ENCODE measurements at regions not wholly inside any gene's neighbourhood (a gene's known extent, or its start where the extent isn't known, plus 50 kb on each side); places are given as distances from the start of the nearest gene placed in this dataset.
A peak's percentile ranks its signal among the peaks of the same experiment; 100 is the strongest.

GRCh38 chr9:129253803-129254381 is 75.8 kb upstream of the IER5L start:
- DNase-seq (ENCODE audit: low spot score) (no peak), ATAC-seq (ENCODE audit: low FRiP score) (no peak)
- TF ChIP-seq, protein P1, sequence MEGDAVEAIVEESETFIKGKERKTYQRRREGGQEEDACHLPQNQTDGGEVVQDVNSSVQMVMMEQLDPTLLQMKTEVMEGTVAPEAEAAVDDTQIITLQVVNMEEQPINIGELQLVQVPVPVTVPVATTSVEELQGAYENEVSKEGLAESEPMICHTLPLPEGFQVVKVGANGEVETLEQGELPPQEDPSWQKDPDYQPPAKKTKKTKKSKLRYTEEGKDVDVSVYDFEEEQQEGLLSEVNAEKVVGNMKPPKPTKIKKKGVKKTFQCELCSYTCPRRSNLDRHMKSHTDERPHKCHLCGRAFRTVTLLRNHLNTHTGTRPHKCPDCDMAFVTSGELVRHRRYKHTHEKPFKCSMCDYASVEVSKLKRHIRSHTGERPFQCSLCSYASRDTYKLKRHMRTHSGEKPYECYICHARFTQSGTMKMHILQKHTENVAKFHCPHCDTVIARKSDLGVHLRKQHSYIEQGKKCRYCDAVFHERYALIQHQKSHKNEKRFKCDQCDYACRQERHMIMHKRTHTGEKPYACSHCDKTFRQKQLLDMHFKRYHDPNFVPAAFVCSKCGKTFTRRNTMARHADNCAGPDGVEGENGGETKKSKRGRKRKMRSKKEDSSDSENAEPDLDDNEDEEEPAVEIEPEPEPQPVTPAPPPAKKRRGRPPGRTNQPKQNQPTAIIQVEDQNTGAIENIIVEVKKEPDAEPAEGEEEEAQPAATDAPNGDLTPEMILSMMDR (IDR thresholded peaks at IDR 0.05): no peak

DNA sequence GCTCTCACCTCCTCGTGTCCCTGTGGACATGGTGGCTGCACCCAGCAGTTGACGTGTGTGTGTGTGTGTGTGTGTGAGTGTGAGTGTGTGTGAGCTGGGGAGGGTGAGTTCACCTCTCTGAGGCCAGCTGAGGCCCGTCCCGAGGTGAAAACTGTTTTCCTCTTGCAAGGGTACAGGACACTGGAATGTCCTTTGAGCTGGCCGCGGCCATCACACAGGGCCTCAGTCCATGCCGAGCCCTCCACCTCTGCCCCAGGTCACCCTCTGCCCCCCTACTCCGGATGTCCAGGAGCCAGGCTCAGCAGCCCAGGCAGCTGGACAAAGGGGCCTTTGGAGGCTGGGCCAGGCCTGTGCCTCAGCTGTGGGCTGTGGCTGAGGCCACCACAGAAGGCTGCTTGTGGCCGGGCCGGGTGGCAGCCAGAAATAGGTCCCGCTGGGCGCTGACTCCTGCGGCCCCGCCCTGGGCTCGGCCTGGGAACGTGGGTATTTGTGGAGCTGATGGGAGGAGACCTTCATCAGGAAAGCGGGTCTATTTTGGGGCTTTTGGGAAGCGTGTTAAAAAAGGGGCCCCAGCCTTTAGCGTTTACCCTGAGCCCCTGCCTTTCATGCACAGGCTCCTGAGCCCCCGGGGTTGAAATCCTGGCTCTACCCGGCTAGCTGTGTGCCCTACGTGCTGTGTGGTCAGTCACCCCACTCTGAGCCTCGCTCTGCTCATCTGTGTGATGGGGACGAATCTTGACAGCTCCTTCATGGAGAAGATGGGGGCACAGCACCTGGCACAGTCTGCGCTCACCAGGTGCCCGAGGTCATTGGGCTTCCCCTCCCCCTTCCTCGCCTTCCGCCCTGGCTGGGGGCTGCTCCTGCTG is 75.1 kb upstream of the IER5L start:
- DNase-seq (ENCODE audit: low spot score): no peak
- ATAC-seq (ENCODE audit: low FRiP score): no peak
- TF ChIP-seq, protein P1 (IDR thresholded peaks at IDR 0.05): no peak

- TF ChIP-seq, protein P1 (IDR thresholded peaks at IDR 0.05): no peak
- ATAC-seq (ENCODE audit: low FRiP score): no peak
- DNase-seq (ENCODE audit: low spot score): no peak
These were observed 72.7 kb upstream of the IER5L start for GRCh38 chr9:129250786-129251185.

GRCh38 chr9:129247285-129248153 is 69.5 kb upstream of the IER5L start:
- ATAC-seq (ENCODE audit: low FRiP score) (no peak), DNase-seq (ENCODE audit: low spot score) (no peak)
- TF ChIP-seq, protein P1 (IDR thresholded peaks at IDR 0.05): no peak

- ATAC-seq (ENCODE audit: low FRiP score): no peak
- TF ChIP-seq, protein P1 (IDR thresholded peaks at IDR 0.05): no peak
- DNase-seq (ENCODE audit: low spot score): no peak
These were observed 67.2 kb upstream of the IER5L start for GRCh38 chr9:129245276-129245675.

DNA sequence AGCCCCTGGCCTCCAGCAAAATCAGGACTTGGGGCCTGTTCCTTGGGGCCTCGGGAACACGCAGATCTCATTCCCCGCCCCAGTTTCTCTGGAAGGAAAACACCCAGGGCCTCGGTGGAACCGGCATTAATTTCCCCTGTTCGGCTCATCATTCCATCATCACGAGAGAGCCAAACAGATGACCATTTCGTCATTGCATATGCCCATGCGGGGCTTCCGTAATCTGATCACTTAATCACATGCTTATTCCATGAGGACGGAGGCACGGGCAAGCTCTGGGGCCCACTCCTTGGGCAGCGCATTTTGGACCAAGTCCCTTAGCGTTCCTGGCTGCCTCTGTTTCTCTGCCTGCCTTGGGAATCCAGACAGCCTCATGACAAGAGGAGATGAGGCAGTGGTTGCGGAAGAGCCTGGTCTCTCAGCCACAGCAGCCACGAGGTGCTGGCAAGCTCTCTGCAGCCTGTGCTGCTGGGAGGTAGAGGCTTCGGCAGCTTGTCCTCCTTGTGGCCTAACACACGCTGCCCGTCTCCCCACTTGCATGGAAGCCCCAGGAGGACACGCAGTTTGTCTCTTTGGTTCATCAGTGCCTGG is 65.0 kb upstream of the IER5L start:
- no peak for DNase-seq (ENCODE audit: low spot score)
- TF ChIP-seq, protein P1 (IDR thresholded peaks at IDR 0.05): no peak
- ATAC-seq (ENCODE audit: low FRiP score): peak; percentile 32
